ENCODE measurements at regions not wholly inside any gene's neighbourhood (a gene's known extent, or its start where the extent isn't known, plus 50 kb on each side); places are given as distances from the start of the nearest gene placed in this dataset.

- Histone ChIP-seq H3K9me3 (ENCODE audit: low read depth) (no peaks in the 10 kb centered on the region), H3K27ac (no peak overlapping the region), H2AFZ (replicated peaks) (no peak overlapping the region), H4K20me1 (ENCODE audit: low read depth) (no peaks in the 10 kb centered on the region), H3K36me3 (no peaks in the 10 kb centered on the region), H3K4me2 (no peak overlapping the region), H3K4me1 (peaks cover 20% of the 10 kb centered on the region), H3F3A (ENCODE audit: low read depth) (no peaks in the 10 kb centered on the region), H3K27me3 (no peaks in the 10 kb centered on the region), H3K9ac (no peak overlapping the region), H3K4me3 (no peak overlapping the region), H3K79me2 (ENCODE audit: low read depth) (no peaks in the 10 kb centered on the region)
- Mint-ChIP-seq H3K4me1 (peaks cover 33% of the 10 kb centered on the region), H3K36me3 (no peaks in the 10 kb centered on the region), H3K4me3 (no peak overlapping the region), H3K27me3 (ENCODE audit: insufficient read depth, low read depth) (no peaks in the 10 kb centered on the region), H3K27ac (no peak overlapping the region), H3K9me3 (no peaks in the 10 kb centered on the region)
- no peak for DNase-seq (ENCODE audit: low spot score)
- TF ChIP-seq CTCF (IDR thresholded peaks at IDR 0.05) (no peak), EZH2 (IDR thresholded peaks at IDR 0.05) (no peak), EZH2phosphoT487 (IDR thresholded peaks at IDR 0.05) (no peak)
These were observed 227.9 kb downstream of the BLID start for GRCh38 chr11:121887976-121888557.

- Mint-ChIP-seq H3K27me3 (ENCODE audit: insufficient read depth, low read depth) (no peaks in the 10 kb centered on the region), H3K4me3 (no peak overlapping the region), H3K4me1 (peaks cover 30% of the 10 kb centered on the region), H3K27ac (no peak overlapping the region), H3K36me3 (no peaks in the 10 kb centered on the region), H3K9me3 (peaks cover 3% of the 10 kb centered on the region)
- TF ChIP-seq EZH2phosphoT487 (IDR thresholded peaks at IDR 0.05) (no peak), EZH2 (IDR thresholded peaks at IDR 0.05) (no peak), CTCF (IDR thresholded peaks at IDR 0.05) (no peak)
- no peak overlapping the region for H3K4me3 ChIP-seq
- H3K79me2 ChIP-seq (ENCODE audit: low read depth): no peaks in the 10 kb centered on the region
- H3K4me2 ChIP-seq: no peak overlapping the region
- no peaks in the 10 kb centered on the region for H4K20me1 ChIP-seq (ENCODE audit: low read depth)
- H3K9ac ChIP-seq: no peak overlapping the region
- no peak for DNase-seq (ENCODE audit: low spot score)
- no peaks in the 10 kb centered on the region for H3K9me3 ChIP-seq (ENCODE audit: low read depth)
- H2AFZ ChIP-seq (replicated peaks): no peak overlapping the region
- H3K27me3 ChIP-seq: no peaks in the 10 kb centered on the region
- peaks cover 19% of the 10 kb centered on the region for H3K4me1 ChIP-seq
- H3F3A ChIP-seq (ENCODE audit: low read depth): no peaks in the 10 kb centered on the region
- no peaks in the 10 kb centered on the region for H3K36me3 ChIP-seq
- no peak overlapping the region for H3K27ac ChIP-seq
These were observed 228.4 kb downstream of the BLID start for GRCh38 chr11:121887569-121887968.

GRCh38 chr11:121886996-121887395 is 229.0 kb downstream of the BLID start:
- Mint-ChIP-seq H3K27ac (no peak overlapping the region), H3K27me3 (ENCODE audit: insufficient read depth, low read depth) (no peaks in the 10 kb centered on the region), H3K36me3 (no peaks in the 10 kb centered on the region), H3K9me3 (peaks cover 3% of the 10 kb centered on the region), H3K4me1 (peaks cover 24% of the 10 kb centered on the region), H3K4me3 (no peak overlapping the region)
- H3K79me2 ChIP-seq (ENCODE audit: low read depth): no peaks in the 10 kb centered on the region
- TF ChIP-seq EZH2 (IDR thresholded peaks at IDR 0.05) (no peak), EZH2phosphoT487 (IDR thresholded peaks at IDR 0.05) (no peak), CTCF (IDR thresholded peaks at IDR 0.05) (no peak)
- no peak overlapping the region for H3K9ac ChIP-seq
- no peaks in the 10 kb centered on the region for H3F3A ChIP-seq (ENCODE audit: low read depth)
- H3K4me3 ChIP-seq: no peak overlapping the region
- H3K9me3 ChIP-seq (ENCODE audit: low read depth): no peaks in the 10 kb centered on the region
- no peaks in the 10 kb centered on the region for H4K20me1 ChIP-seq (ENCODE audit: low read depth)
- H2AFZ ChIP-seq (replicated peaks): no peak overlapping the region
- H3K36me3 ChIP-seq: no peaks in the 10 kb centered on the region
- no peak for DNase-seq (ENCODE audit: low spot score)
- peaks cover 13% of the 10 kb centered on the region for H3K4me1 ChIP-seq
- no peak overlapping the region for H3K27ac ChIP-seq
- H3K4me2 ChIP-seq: no peak overlapping the region
- H3K27me3 ChIP-seq: no peaks in the 10 kb centered on the region
